Prostate gland (tissue), 2 donors: ENCODE measurements at regions not wholly inside any gene's neighbourhood (a gene's known extent, or its start where the extent isn't known, plus 50 kb on each side); places are given as distances from the start of the nearest gene placed in this dataset.

Source experiments
- DNase-seq: peaks from one replicate; pipeline ENCODE4 v3.0.0-alpha.2; 2019; ENCODE audit warnings: low spot score
- H3K27ac ChIP-seq, 2 donors: fragments of 200-600 bp; sonication (generic); 2 replicates each; pipeline ENCODE4 v1.5.1; 2017 to 2019
- H3K27me3 ChIP-seq: fragments of 200-600 bp; sonication (generic); replicated peaks from 2 replicates; pipeline ENCODE4 v1.5.1; 2019; ENCODE audit not compliant: insufficient read depth
- H3K36me3 ChIP-seq, 2 donors: fragments of 200-600 bp; sonication (generic); 1 replicate in 1 of 2; 2 replicates in 1 of 2; pipeline versions ENCODE4 v1.5.1 to v1.8.1; 2017 to 2019
- H3K4me1 ChIP-seq: fragments of 200-600 bp; sonication (generic); replicated peaks from 2 replicates; pipeline ENCODE4 v1.5.1; 2019
- H3K4me3 ChIP-seq, 2 donors: fragments of 200-600 bp; sonication (generic); 2 replicates each; pipeline ENCODE4 v1.5.1; 2017 to 2019
- H3K9me3 ChIP-seq: fragments of 200-600 bp; sonication (generic); 2 replicates; pipeline ENCODE4 v1.5.1; 2017
- POLR2A ChIP-seq: fragments of 450-650 bp; IDR thresholded peaks from one replicate; pipeline ENCODE4 v1.6.1; 2016; ENCODE audit warnings: antibody characterized with exemption, mild to moderate bottlenecking
- POLR2AphosphoS5 ChIP-seq: sonication (generic); formaldehyde crosslinking; IDR thresholded peaks from one replicate; pipeline ENCODE4 v1.6.1; 2017; ENCODE audit warnings: antibody characterized with exemption
- WGBS: methylation state at CpG from one replicate; pipeline ENCODE4 v1.1.5; 2018; 5-methylcytosine and 5-hydroxymethylcytosine counted together
- intact Hi-C: fragments of 100-400 bp; cut with DNase I; formaldehyde crosslinking; loops from one replicate; pipeline ENCODE4 v1.14.2; 2022
- TF ChIP-seq, protein P1 (sequence below), 4 experiments: fragments of 200-600 bp in 2 of 4; fragments of 450-650 bp in 2 of 4; sonication (generic) in 2 of 4; IDR thresholded peaks; 1 replicate in 3 of 4; 2 replicates in 1 of 4; pipeline ENCODE4 v1.5.1; 2016 to 2019; ENCODE audit warnings: antibody characterized with exemption in 4 of 4, mild to moderate bottlenecking in 2 of 4, moderate library complexity in 2 of 4

DNA sequence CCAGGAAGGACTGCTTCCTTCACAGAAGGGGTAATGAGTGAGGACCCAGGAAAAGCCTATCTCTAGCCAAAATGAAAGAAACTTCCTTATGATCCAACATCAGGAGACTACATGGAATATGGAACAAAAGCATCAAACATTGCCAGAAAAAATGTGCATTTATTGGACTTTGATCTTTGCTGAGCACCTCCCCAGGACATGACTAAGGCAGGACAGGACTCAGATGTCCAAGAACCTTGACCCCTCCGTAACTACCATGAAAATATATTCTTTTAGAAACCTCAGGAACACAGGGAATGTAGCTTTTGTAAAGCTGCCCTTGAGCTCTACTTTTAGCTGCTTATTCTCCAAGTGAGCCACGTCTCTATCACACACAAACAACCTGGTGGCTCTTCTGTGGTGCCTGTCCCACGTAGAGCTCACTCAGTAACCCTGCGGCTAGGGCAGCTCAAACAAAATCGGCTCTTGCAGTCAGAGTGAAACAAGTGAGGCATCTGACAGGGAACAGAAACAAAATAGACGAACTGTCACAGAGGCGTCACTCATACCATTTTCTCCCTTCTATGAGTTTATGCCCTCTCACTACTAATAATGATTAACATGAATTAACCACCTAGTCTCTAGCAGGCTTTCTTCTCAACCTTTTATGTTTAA is 471.5 kb upstream of the API5 start:
- no peaks in the 10 kb centered on the region for H3K36me3 ChIP-seq
- no peaks in the 10 kb centered on the region for H3K27me3 ChIP-seq
- DNase-seq, result no peak
- TF ChIP-seq, protein P1, sequence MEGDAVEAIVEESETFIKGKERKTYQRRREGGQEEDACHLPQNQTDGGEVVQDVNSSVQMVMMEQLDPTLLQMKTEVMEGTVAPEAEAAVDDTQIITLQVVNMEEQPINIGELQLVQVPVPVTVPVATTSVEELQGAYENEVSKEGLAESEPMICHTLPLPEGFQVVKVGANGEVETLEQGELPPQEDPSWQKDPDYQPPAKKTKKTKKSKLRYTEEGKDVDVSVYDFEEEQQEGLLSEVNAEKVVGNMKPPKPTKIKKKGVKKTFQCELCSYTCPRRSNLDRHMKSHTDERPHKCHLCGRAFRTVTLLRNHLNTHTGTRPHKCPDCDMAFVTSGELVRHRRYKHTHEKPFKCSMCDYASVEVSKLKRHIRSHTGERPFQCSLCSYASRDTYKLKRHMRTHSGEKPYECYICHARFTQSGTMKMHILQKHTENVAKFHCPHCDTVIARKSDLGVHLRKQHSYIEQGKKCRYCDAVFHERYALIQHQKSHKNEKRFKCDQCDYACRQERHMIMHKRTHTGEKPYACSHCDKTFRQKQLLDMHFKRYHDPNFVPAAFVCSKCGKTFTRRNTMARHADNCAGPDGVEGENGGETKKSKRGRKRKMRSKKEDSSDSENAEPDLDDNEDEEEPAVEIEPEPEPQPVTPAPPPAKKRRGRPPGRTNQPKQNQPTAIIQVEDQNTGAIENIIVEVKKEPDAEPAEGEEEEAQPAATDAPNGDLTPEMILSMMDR (IDR thresholded peaks at IDR 0.05), result no peak
- WGBS, result 79% methylated on average over 7 of the region's 7 CpGs
- no peak overlapping the region for H3K4me3 ChIP-seq
- no peaks in the 10 kb centered on the region for H3K4me1 ChIP-seq
- intact Hi-C loops, result no loop called here
- H3K9me3 ChIP-seq, result no peaks in the 10 kb centered on the region
- no peak overlapping the region for H3K27ac ChIP-seq

- H3K36me3 ChIP-seq, result no peaks in the 10 kb centered on the region
- H3K9me3 ChIP-seq, result no peaks in the 10 kb centered on the region
- no peak overlapping the region for H3K4me3 ChIP-seq
- no peaks in the 10 kb centered on the region for H3K4me1 ChIP-seq
- no peaks in the 10 kb centered on the region for H3K27me3 ChIP-seq
- TF ChIP-seq POLR2A (no peak), POLR2AphosphoS5 (no peak)
- TF ChIP-seq, protein P1 (IDR thresholded peaks at IDR 0.05), result no peak
- no peak overlapping the region for H3K27ac ChIP-seq
- WGBS, result 62% methylated on average over 2 of the region's 2 CpGs
- intact Hi-C loops, result no loop called here
- no peak for DNase-seq
Observed at GRCh38 chr11:42840860-42841259, 470.9 kb upstream of the API5 start.

- WGBS, result 41% methylated on average over 5 of the region's 5 CpGs
- Histone ChIP-seq H3K36me3 (no peaks in the 10 kb centered on the region), H3K27ac (no peak overlapping the region), H3K4me3 (no peak overlapping the region), H3K4me1 (no peaks in the 10 kb centered on the region), H3K27me3 (no peaks in the 10 kb centered on the region), H3K9me3 (no peaks in the 10 kb centered on the region)
- no peak for DNase-seq
- TF ChIP-seq, protein P1 (IDR thresholded peaks at IDR 0.05), result no peak
- TF ChIP-seq POLR2A (no peak), POLR2AphosphoS5 (no peak)
- intact Hi-C loops, result no loop called here
Observed at GRCh38 chr11:42841556-42841955, 470.2 kb upstream of the API5 start.

DNA sequence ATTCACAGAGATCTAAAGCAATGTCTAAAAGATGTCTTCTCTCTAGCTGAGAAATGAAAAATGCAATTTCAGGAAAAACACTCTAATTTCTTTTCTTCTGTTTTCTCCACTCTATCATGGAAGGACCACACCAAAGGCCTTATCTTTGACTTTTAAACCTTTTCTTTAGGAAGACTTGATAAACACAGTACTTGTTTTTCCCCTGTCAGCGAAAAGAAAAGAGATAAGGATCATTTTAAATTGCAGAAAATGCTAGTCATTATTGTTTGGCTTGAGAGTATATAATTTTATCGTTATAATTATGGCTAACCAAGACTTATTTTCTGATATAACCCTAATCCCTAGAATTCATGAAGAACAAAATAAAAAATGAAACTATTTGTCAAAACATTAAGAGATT is 462.4 kb upstream of the API5 start:
- no peak overlapping the region for H3K4me3 ChIP-seq
- H3K27ac ChIP-seq, result no peak overlapping the region
- intact Hi-C loops, result no loop called here
- WGBS, result 33% methylated on average over 2 of the region's 2 CpGs
- no peaks in the 10 kb centered on the region for H3K4me1 ChIP-seq
- no peaks in the 10 kb centered on the region for H3K27me3 ChIP-seq
- H3K36me3 ChIP-seq, result no peaks in the 10 kb centered on the region
- TF ChIP-seq, protein P1 (IDR thresholded peaks at IDR 0.05), result no peak
- TF ChIP-seq POLR2A (no peak), POLR2AphosphoS5 (no peak)
- no peak for DNase-seq
- H3K9me3 ChIP-seq, result no peaks in the 10 kb centered on the region

- Histone ChIP-seq H3K4me1 (no peaks in the 10 kb centered on the region), H3K27me3 (no peaks in the 10 kb centered on the region), H3K9me3 (no peaks in the 10 kb centered on the region), H3K27ac (no peak overlapping the region), H3K36me3 (no peaks in the 10 kb centered on the region), H3K4me3 (no peak overlapping the region)
- 52% methylated on average over 2 of the region's 2 CpGs for WGBS
- TF ChIP-seq, protein P1 (IDR thresholded peaks at IDR 0.05), result no peak
- TF ChIP-seq POLR2AphosphoS5 (no peak), POLR2A (no peak)
- no peak for DNase-seq
- intact Hi-C loops, result no loop called here
Observed at GRCh38 chr11:42857344-42857743, 454.5 kb upstream of the API5 start.
